ENCODE measurements at regions not wholly inside any gene's neighbourhood (a gene's known extent, or its start where the extent isn't known, plus 50 kb on each side); places are given as distances from the start of the nearest gene placed in this dataset.
"Not testable (repeated sequence)": the region's sequence is repeated elsewhere in the genome, so short reads cannot be mapped to it uniquely, and the experiment has no call there.

- TF ChIP-seq EGR1 (IDR thresholded peaks at IDR 0.05; ENCODE audit: low read depth in 2 of 2): no peak
- TF ChIP-seq RXRA (IDR thresholded peaks at IDR 0.05): no peak
These were observed 565.4 kb downstream of the RFPL4B start (continued) for GRCh38 chr6:112912416-112913101.

- not testable (repeated sequence) for H3K27me3 ChIP-seq (ENCODE audit: control insufficient read depth in 4 of 4, insufficient read depth in 4 of 4, low read length in 3 of 4); DNase-seq (ENCODE audit: low spot score)
These were observed 572.6 kb downstream of the RFPL4B start for GRCh38 chr6:112919744-112920143.

GRCh38 chr6:112920994-112921393 is 573.9 kb downstream of the RFPL4B start:
- Histone ChIP-seq H3K9me3 (ENCODE audit: control insufficient read depth in 4 of 4, low read length in 3 of 4) (peaks cover 0 to 2% (median 0%) of the 10 kb centered on the region in 4 donors), H3K36me3 (ENCODE audit: control insufficient read depth in 4 of 4, insufficient read depth in 3 of 4, low read depth in 1 of 4, low read length in 3 of 4) (no peaks in the 10 kb centered on the region), H3K4me3 (ENCODE audit: low read depth in 1 of 3, low read length in 3 of 3) (no peak overlapping the region), H3K27me3 (ENCODE audit: control insufficient read depth in 4 of 4, insufficient read depth in 4 of 4, low read length in 3 of 4) (no peaks in the 10 kb centered on the region), H3K4me1 (ENCODE audit: control insufficient read depth in 4 of 4, insufficient read depth in 4 of 4, low read length in 3 of 4) (no peaks in the 10 kb centered on the region), H3K9ac (ENCODE audit: low read depth in 1 of 2, low read length in 2 of 2) (no peak overlapping the region), H3K27ac (ENCODE audit: low read depth in 1 of 2, low read length in 2 of 2) (no peak overlapping the region)
- no peak for DNase-seq (ENCODE audit: low spot score)
- 74% methylated on average over 3 of the region's 3 CpGs for WGBS
- no peak for TF ChIP-seq EGR1 (IDR thresholded peaks at IDR 0.05; ENCODE audit: low read depth in 2 of 2)
- no peak for TF ChIP-seq SP1 (IDR thresholded peaks at IDR 0.05)
- no peak for TF ChIP-seq YY1 (IDR thresholded peaks at IDR 0.05)
- TF ChIP-seq ZBTB33 (IDR thresholded peaks at IDR 0.05): no peak
- TF ChIP-seq CTCF (IDR thresholded peaks at IDR 0.05; ENCODE audit: low read depth, low read length, missing input control): no peak
- TF ChIP-seq HNF4G (IDR thresholded peaks at IDR 0.05): no peak
- no peak for TF ChIP-seq RXRA (IDR thresholded peaks at IDR 0.05)
- no peak for TF ChIP-seq JUND (IDR thresholded peaks at IDR 0.05)
- TF ChIP-seq GABPA (IDR thresholded peaks at IDR 0.05 in 1 of 2, conservative IDR thresholded peaks at IDR 0.05 in 1 of 2): no peak
- TF ChIP-seq REST (IDR thresholded peaks at IDR 0.05): no peak
- TF ChIP-seq HNF4A (conservative IDR thresholded peaks at IDR 0.05): no peak
- no peak for TF ChIP-seq RAD21 (IDR thresholded peaks at IDR 0.05)
- TF ChIP-seq NR2F2 (IDR thresholded peaks at IDR 0.05): no peak
- TF ChIP-seq TAF1 (conservative IDR thresholded peaks at IDR 0.05): no peak
- no peak for TF ChIP-seq ATF3 (IDR thresholded peaks at IDR 0.05)
- TF ChIP-seq FOXA2 (IDR thresholded peaks at IDR 0.05): no peak

More at GRCh38 chr6:112919744-112920143, 572.6 kb downstream of the RFPL4B start:
- H3K9ac ChIP-seq (ENCODE audit: low read depth in 1 of 2, low read length in 2 of 2); H3K9me3 ChIP-seq (ENCODE audit: control insufficient read depth in 4 of 4, low read length in 3 of 4); H3K4me1 ChIP-seq (ENCODE audit: control insufficient read depth in 4 of 4, insufficient read depth in 4 of 4, low read length in 3 of 4); H3K27ac ChIP-seq (ENCODE audit: low read depth in 1 of 2, low read length in 2 of 2); H3K36me3 ChIP-seq (ENCODE audit: control insufficient read depth in 4 of 4, insufficient read depth in 3 of 4, low read depth in 1 of 4, low read length in 3 of 4); H3K4me3 ChIP-seq (ENCODE audit: low read depth in 1 of 3, low read length in 3 of 3): not testable (repeated sequence)
- 75% methylated on average over 9 of the region's 14 CpGs for WGBS
